ENCODE measurements at regions not wholly inside any gene's neighbourhood (a gene's known extent, or its start where the extent isn't known, plus 50 kb on each side); places are given as distances from the start of the nearest gene placed in this dataset.
"Not testable (repeated sequence)": the region's sequence is repeated elsewhere in the genome, so short reads cannot be mapped to it uniquely, and the experiment has no call there.

- not testable (repeated sequence) for TF ChIP-seq POLR2A (IDR thresholded peaks at IDR 0.05; ENCODE audit: low read length); GATA1 (IDR thresholded peaks at IDR 0.05; ENCODE audit: low read depth, low read length)
These were observed 112.2 kb upstream of the FBXO28 start for GRCh38 chr1:224001757-224002156.
